ENCODE measurements at regions not wholly inside any gene's neighbourhood (a gene's known extent, or its start where the extent isn't known, plus 50 kb on each side); places are given as distances from the start of the nearest gene placed in this dataset.

DNA sequence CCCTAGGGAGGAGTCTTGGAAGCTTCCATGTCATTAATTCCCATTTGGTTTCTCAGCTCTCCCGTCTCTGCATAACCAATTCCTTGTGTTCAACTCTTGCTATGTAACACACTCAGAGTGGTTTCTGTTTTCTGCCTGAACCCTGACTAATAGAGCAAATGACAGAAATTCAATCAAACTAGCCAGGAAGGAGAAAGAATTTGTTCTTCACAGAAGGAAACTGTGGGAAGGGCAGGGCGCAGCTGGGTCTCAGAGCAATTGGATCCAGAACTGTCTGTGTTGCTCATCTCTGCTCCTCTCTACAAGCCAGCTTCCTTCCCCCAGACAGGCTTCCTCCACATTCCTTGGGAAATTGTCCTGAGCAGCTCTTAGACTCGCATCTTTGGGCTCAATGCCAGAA lies 269.8 kb downstream of the TNS1 start:
- TF ChIP-seq, protein P1, sequence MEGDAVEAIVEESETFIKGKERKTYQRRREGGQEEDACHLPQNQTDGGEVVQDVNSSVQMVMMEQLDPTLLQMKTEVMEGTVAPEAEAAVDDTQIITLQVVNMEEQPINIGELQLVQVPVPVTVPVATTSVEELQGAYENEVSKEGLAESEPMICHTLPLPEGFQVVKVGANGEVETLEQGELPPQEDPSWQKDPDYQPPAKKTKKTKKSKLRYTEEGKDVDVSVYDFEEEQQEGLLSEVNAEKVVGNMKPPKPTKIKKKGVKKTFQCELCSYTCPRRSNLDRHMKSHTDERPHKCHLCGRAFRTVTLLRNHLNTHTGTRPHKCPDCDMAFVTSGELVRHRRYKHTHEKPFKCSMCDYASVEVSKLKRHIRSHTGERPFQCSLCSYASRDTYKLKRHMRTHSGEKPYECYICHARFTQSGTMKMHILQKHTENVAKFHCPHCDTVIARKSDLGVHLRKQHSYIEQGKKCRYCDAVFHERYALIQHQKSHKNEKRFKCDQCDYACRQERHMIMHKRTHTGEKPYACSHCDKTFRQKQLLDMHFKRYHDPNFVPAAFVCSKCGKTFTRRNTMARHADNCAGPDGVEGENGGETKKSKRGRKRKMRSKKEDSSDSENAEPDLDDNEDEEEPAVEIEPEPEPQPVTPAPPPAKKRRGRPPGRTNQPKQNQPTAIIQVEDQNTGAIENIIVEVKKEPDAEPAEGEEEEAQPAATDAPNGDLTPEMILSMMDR (IDR thresholded peaks at IDR 0.05; ENCODE audit: insufficient read depth, low read length, poor library complexity, severe bottlenecking) = no peak
- TF ChIP-seq EZH2phosphoT487 (conservative IDR thresholded peaks at IDR 0.05; ENCODE audit: low read length) = no peak
- no peaks in the 10 kb centered on the region for H3K36me3 ChIP-seq (ENCODE audit: low read length)
- H3K27ac ChIP-seq (ENCODE audit: low read depth, low read length) = no peak overlapping the region
- no peaks in the 10 kb centered on the region for H3K27me3 ChIP-seq (ENCODE audit: low read length)
- no peaks in the 10 kb centered on the region for H3K79me2 ChIP-seq (ENCODE audit: insufficient read depth, low read length)
- no peaks in the 10 kb centered on the region for H3F3A ChIP-seq (ENCODE audit: insufficient read depth)
- H3K4me2 ChIP-seq (ENCODE audit: low read depth, low read length, poor library complexity, severe bottlenecking) = no peak overlapping the region
- H3K4me3 ChIP-seq (ENCODE audit: insufficient read depth, low read length, poor library complexity, severe bottlenecking) = no peak overlapping the region
- no peak overlapping the region for H2AFZ ChIP-seq (ENCODE audit: low read depth, low read length, severe bottlenecking)
- no peaks in the 10 kb centered on the region for H3K9me2 ChIP-seq (replicated peaks; ENCODE audit: insufficient read depth, low read length)
- no peaks in the 10 kb centered on the region for H4K20me1 ChIP-seq (ENCODE audit: low read depth, low read length)
- H3K9me3 ChIP-seq (ENCODE audit: insufficient read depth, low read length) = no peaks in the 10 kb centered on the region
- no peak overlapping the region for H3K9ac ChIP-seq (ENCODE audit: low read length)

DNA sequence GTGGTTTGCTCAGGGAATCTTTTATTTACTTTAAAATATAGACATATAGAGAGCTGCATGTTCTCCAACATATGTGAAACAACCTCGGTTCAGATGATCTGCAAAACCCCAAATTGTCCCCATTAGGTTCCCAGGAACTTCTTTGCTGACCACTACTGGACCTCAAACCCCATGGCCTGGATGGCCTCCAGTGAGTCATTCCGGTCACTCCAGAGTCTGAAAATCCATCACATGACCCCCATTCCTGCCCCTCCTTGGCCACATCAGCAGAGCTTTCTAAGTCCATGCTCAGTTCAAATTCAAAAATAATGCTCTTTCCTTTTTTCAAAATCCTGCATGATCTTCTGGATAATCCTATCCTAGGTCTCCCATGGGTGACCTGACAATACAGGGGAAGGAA lies 271.0 kb downstream of the TNS1 start:
- Histone ChIP-seq H3K79me2 (ENCODE audit: insufficient read depth, low read length) (no peaks in the 10 kb centered on the region), H3K9ac (ENCODE audit: low read length) (no peak overlapping the region), H3K27ac (ENCODE audit: low read depth, low read length) (no peak overlapping the region), H3K27me3 (ENCODE audit: low read length) (no peaks in the 10 kb centered on the region), H3K4me2 (ENCODE audit: low read depth, low read length, poor library complexity, severe bottlenecking) (no peak overlapping the region), H3K9me2 (replicated peaks; ENCODE audit: insufficient read depth, low read length) (no peaks in the 10 kb centered on the region), H3K36me3 (ENCODE audit: low read length) (no peaks in the 10 kb centered on the region), H3K9me3 (ENCODE audit: insufficient read depth, low read length) (no peaks in the 10 kb centered on the region), H3K4me3 (ENCODE audit: insufficient read depth, low read length, poor library complexity, severe bottlenecking) (no peak overlapping the region), H4K20me1 (ENCODE audit: low read depth, low read length) (no peaks in the 10 kb centered on the region), H2AFZ (ENCODE audit: low read depth, low read length, severe bottlenecking) (no peak overlapping the region), H3F3A (ENCODE audit: insufficient read depth) (no peaks in the 10 kb centered on the region)
- TF ChIP-seq EZH2phosphoT487 (conservative IDR thresholded peaks at IDR 0.05; ENCODE audit: low read length) = no peak
- TF ChIP-seq, protein P1 (IDR thresholded peaks at IDR 0.05; ENCODE audit: insufficient read depth, low read length, poor library complexity, severe bottlenecking) = no peak

DNA sequence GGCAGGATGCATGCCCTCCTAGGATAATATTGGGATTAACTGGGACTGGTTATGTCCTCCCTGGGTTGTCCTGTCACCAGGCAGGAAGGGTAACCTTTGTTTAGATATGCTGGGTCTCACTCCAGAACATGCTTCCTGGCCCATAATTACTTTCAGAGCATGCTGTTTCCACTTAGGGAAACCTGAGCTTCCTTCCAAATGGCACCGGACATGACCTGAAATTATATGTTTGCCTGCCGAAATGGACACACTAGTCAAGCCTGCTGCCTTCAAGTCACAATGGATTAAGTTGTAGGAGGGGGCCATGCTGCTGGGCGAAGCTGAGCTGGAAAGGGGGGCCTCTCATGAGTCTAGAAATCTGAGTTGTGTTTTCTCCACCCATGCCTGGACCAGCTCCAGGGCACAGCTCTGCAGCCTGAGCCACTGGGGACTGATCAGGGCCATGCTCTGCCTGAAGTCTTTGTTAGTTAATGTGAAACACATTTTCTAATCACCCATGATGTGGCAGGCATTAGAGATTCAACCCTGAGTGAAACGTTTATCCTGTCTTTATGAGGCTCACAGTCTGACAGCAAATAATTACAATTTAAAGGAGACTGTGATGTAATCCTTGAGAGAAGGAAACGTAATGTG lies 273.3 kb downstream of the TNS1 start:
- no peak overlapping the region for H3K4me3 ChIP-seq (ENCODE audit: insufficient read depth, low read length, poor library complexity, severe bottlenecking)
- no peaks in the 10 kb centered on the region for H3K79me2 ChIP-seq (ENCODE audit: insufficient read depth, low read length)
- no peaks in the 10 kb centered on the region for H3K9me2 ChIP-seq (replicated peaks; ENCODE audit: insufficient read depth, low read length)
- no peak overlapping the region for H2AFZ ChIP-seq (ENCODE audit: low read depth, low read length, severe bottlenecking)
- H3K27ac ChIP-seq (ENCODE audit: low read depth, low read length) = no peak overlapping the region
- H3K4me2 ChIP-seq (ENCODE audit: low read depth, low read length, poor library complexity, severe bottlenecking) = no peak overlapping the region
- no peaks in the 10 kb centered on the region for H3K9me3 ChIP-seq (ENCODE audit: insufficient read depth, low read length)
- no peaks in the 10 kb centered on the region for H3K36me3 ChIP-seq (ENCODE audit: low read length)
- H3K9ac ChIP-seq (ENCODE audit: low read length) = no peak overlapping the region
- no peaks in the 10 kb centered on the region for H4K20me1 ChIP-seq (ENCODE audit: low read depth, low read length)
- TF ChIP-seq, protein P1 (IDR thresholded peaks at IDR 0.05; ENCODE audit: insufficient read depth, low read length, poor library complexity, severe bottlenecking) = no peak
- no peak for TF ChIP-seq EZH2phosphoT487 (conservative IDR thresholded peaks at IDR 0.05; ENCODE audit: low read length)
- no peaks in the 10 kb centered on the region for H3K27me3 ChIP-seq (ENCODE audit: low read length)
- no peaks in the 10 kb centered on the region for H3F3A ChIP-seq (ENCODE audit: insufficient read depth)

All from SU-DHL-6 (cell line).